ENCODE measurements at regions not wholly inside any gene's neighbourhood (a gene's known extent, or its start where the extent isn't known, plus 50 kb on each side); places are given as distances from the start of the nearest gene placed in this dataset.

DNA sequence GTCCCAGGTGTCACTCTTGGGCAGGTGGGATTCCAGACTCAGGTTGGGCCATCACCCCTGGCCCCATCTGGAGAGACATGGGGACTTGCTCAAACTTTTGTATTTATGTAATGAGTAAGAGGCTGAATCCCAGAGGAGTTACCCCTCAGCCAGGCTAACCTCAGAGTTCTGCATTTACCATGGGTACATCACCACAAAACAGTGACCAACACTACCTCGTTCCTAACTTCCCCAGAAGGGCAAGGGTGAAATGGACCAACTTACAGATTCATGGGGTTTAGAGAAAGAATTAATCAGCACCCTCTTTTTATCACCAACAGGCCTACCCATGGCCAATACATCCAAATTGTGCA is 259.9 kb upstream of the MARCKS start:
- no peaks in the 10 kb centered on the region for H3F3A ChIP-seq (ENCODE audit: insufficient read depth, low read length)
- no peak overlapping the region for H3K9ac ChIP-seq (ENCODE audit: low read length)
- H3K27ac ChIP-seq (ENCODE audit: low read length): no peak overlapping the region

GRCh38 chr6:113598786-113599185 is 258.4 kb upstream of the MARCKS start:
- H3K4me2 ChIP-seq (ENCODE audit: low read depth, low read length): no peak overlapping the region
- H3K27ac ChIP-seq (ENCODE audit: low read length): no peak overlapping the region
- no peak overlapping the region for H3K4me3 ChIP-seq (ENCODE audit: low read length)
- TF ChIP-seq, protein P1, sequence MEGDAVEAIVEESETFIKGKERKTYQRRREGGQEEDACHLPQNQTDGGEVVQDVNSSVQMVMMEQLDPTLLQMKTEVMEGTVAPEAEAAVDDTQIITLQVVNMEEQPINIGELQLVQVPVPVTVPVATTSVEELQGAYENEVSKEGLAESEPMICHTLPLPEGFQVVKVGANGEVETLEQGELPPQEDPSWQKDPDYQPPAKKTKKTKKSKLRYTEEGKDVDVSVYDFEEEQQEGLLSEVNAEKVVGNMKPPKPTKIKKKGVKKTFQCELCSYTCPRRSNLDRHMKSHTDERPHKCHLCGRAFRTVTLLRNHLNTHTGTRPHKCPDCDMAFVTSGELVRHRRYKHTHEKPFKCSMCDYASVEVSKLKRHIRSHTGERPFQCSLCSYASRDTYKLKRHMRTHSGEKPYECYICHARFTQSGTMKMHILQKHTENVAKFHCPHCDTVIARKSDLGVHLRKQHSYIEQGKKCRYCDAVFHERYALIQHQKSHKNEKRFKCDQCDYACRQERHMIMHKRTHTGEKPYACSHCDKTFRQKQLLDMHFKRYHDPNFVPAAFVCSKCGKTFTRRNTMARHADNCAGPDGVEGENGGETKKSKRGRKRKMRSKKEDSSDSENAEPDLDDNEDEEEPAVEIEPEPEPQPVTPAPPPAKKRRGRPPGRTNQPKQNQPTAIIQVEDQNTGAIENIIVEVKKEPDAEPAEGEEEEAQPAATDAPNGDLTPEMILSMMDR (IDR thresholded peaks at IDR 0.05; ENCODE audit: low read length): no peak
- H3K9me3 ChIP-seq (replicated peaks; ENCODE audit: insufficient read depth, low read length): no peaks in the 10 kb centered on the region
- H3K36me3 ChIP-seq (replicated peaks; ENCODE audit: insufficient read depth, low read length): no peaks in the 10 kb centered on the region
- DNase-seq: no peak
- no peaks in the 10 kb centered on the region for H3F3A ChIP-seq (ENCODE audit: insufficient read depth, low read length)
- H4K20me1 ChIP-seq (ENCODE audit: insufficient read depth, low read length): no peaks in the 10 kb centered on the region
- H3K79me2 ChIP-seq (ENCODE audit: low read length): no peaks in the 10 kb centered on the region
- H3K27me3 ChIP-seq (replicated peaks; ENCODE audit: insufficient read depth, low read length): no peaks in the 10 kb centered on the region
- no peaks in the 10 kb centered on the region for H3K9me2 ChIP-seq (replicated peaks; ENCODE audit: insufficient read depth, low read length)
- H3K4me1 ChIP-seq (ENCODE audit: low read length): no peaks in the 10 kb centered on the region
- H3K9ac ChIP-seq (ENCODE audit: low read length): no peak overlapping the region
- no peak overlapping the region for H2AFZ ChIP-seq (ENCODE audit: low read length)

More for the DNA sequence above, 259.9 kb upstream of the MARCKS start:
- Histone ChIP-seq H3K4me3 (ENCODE audit: low read length) (no peak overlapping the region), H3K79me2 (ENCODE audit: low read length) (no peaks in the 10 kb centered on the region), H3K27me3 (replicated peaks; ENCODE audit: insufficient read depth, low read length) (no peaks in the 10 kb centered on the region), H3K4me1 (ENCODE audit: low read length) (no peaks in the 10 kb centered on the region), H3K9me3 (replicated peaks; ENCODE audit: insufficient read depth, low read length) (no peaks in the 10 kb centered on the region), H4K20me1 (ENCODE audit: insufficient read depth, low read length) (no peaks in the 10 kb centered on the region), H3K4me2 (ENCODE audit: low read depth, low read length) (no peak overlapping the region), H2AFZ (ENCODE audit: low read length) (no peak overlapping the region), H3K9me2 (replicated peaks; ENCODE audit: insufficient read depth, low read length) (no peaks in the 10 kb centered on the region), H3K36me3 (replicated peaks; ENCODE audit: insufficient read depth, low read length) (no peaks in the 10 kb centered on the region)
- no peak for DNase-seq
- TF ChIP-seq EZH2 (optimal IDR thresholded peaks at IDR 0.05; ENCODE audit: low read depth, low read length) (no peak), EZH2phosphoT487 (IDR thresholded peaks at IDR 0.05; ENCODE audit: low read length) (no peak)
- TF ChIP-seq, protein P1 (IDR thresholded peaks at IDR 0.05; ENCODE audit: low read length): no peak

DNA sequence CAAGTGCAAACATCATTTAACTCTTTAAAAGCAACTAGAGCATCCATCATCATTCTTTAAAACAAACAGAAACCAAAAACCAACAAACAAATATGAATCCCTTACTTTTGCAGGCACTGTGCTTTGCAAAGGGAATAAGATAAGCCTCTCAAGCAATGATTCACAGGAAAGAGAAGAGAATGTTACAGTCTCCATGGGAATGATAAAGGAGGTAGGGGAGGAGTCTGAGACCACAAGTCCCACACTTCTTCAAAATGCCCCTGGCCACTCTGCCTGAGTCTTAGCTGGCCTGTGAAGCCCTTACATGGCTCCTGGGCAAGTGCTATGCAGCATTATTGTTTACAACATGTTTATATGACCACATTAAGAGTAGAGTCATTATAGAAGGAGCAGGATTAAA is 257.7 kb upstream of the MARCKS start:
- H3K9ac ChIP-seq (ENCODE audit: low read length): no peak overlapping the region
- TF ChIP-seq, protein P1 (IDR thresholded peaks at IDR 0.05; ENCODE audit: low read length): no peak
- TF ChIP-seq EZH2 (optimal IDR thresholded peaks at IDR 0.05; ENCODE audit: low read depth, low read length): no peak
- no peaks in the 10 kb centered on the region for H3K27me3 ChIP-seq (replicated peaks; ENCODE audit: insufficient read depth, low read length)
- no peaks in the 10 kb centered on the region for H3F3A ChIP-seq (ENCODE audit: insufficient read depth, low read length)
- no peaks in the 10 kb centered on the region for H3K36me3 ChIP-seq (replicated peaks; ENCODE audit: insufficient read depth, low read length)
- H4K20me1 ChIP-seq (ENCODE audit: insufficient read depth, low read length): no peaks in the 10 kb centered on the region
- H3K4me3 ChIP-seq (ENCODE audit: low read length): no peak overlapping the region
- H3K9me2 ChIP-seq (replicated peaks; ENCODE audit: insufficient read depth, low read length): no peaks in the 10 kb centered on the region
- no peak for DNase-seq
- no peak overlapping the region for H2AFZ ChIP-seq (ENCODE audit: low read length)
- no peaks in the 10 kb centered on the region for H3K4me1 ChIP-seq (ENCODE audit: low read length)
- H3K9me3 ChIP-seq (replicated peaks; ENCODE audit: insufficient read depth, low read length): no peaks in the 10 kb centered on the region
- no peaks in the 10 kb centered on the region for H3K79me2 ChIP-seq (ENCODE audit: low read length)
- H3K27ac ChIP-seq (ENCODE audit: low read length): no peak overlapping the region
- H3K4me2 ChIP-seq (ENCODE audit: low read depth, low read length): no peak overlapping the region

Data from MM.1S (cell line).